ENCODE measurements at regions not wholly inside any gene's neighbourhood (a gene's known extent, or its start where the extent isn't known, plus 50 kb on each side); places are given as distances from the start of the nearest gene placed in this dataset.

GRCh38 chr12:70971001-70971794, 50.7 kb upstream of the PTPRR start:
- TF ChIP-seq CTCF (IDR thresholded peaks at IDR 0.05; ENCODE audit: low read depth, low read length, poor library complexity, severe bottlenecking) = no peak
- no peak for TF ChIP-seq EZH2phosphoT487 (IDR thresholded peaks at IDR 0.05; ENCODE audit: borderline replicate concordance, low read length)

Data from DOHH2 (cell line).